T-cell (primary cell): ENCODE measurements at regions not wholly inside any gene's neighbourhood (a gene's known extent, or its start where the extent isn't known, plus 50 kb on each side); places are given as distances from the start of the nearest gene placed in this dataset.
"Not testable (repeated sequence)": the region's sequence is repeated elsewhere in the genome, so short reads cannot be mapped to it uniquely, and the experiment has no call there.

Experiments
- ATAC-seq, 4 experiments: fragments of 200-7000 bp in 3 of 4; fragments of 150-1000 bp in 1 of 4; cut with Tn5 transposase; replicated peaks in 1 of 4; 1 replicate in 3 of 4; 2 replicates in 1 of 4; pipeline ENCODE4 v1.10.0; 2021; ENCODE audit warnings: moderate library complexity in 3 of 4, mild to moderate bottlenecking in 2 of 4, moderate number of reproducible peaks in 1 of 4
- CTCF ChIA-PET, 2 donors: fragments of 300-600 bp; sonication (Branson Sonifier 250); formaldehyde crosslinking; loops; one replicate each; lab custom pipeline; 2022; ENCODE audit warnings: antibody characterized with exemption in 2 of 2; lab: Charles Lee
- POLR2A ChIA-PET, 2 donors: fragments of 300-600 bp; sonication (Branson Sonifier 250); formaldehyde crosslinking; loops; one replicate each; lab custom pipeline; 2022; ENCODE audit warnings: antibody characterized with exemption in 2 of 2; lab: Charles Lee
- DNase-seq, 35 experiments: peaks; one replicate each; pipeline versions ENCODE4 v3.0.0 to v3.0.0-alpha.2; 2013 to 2023
- H3K27ac ChIP-seq: one replicate; pipeline ENCODE4 v1.5.1; 2013; ENCODE audit warnings: low read length
- H3K27me3 ChIP-seq, 2 experiments: replicated peaks in 1 of 2; 1 replicate in 1 of 2; 2 replicates in 1 of 2; pipeline versions ENCODE4 v1.6.1 to v1.7.0; 2013; ENCODE audit warnings: low read length in 1 of 2, mixed read lengths in 1 of 2; ENCODE audit not compliant: control insufficient read depth in 2 of 2, insufficient read depth in 2 of 2; ENCODE audit errors: extremely low read depth in 1 of 2
- H3K36me3 ChIP-seq, 2 donors: 1 replicate in 1 of 2; 2 replicates in 1 of 2; pipeline versions ENCODE4 v1.6.1 to v1.7.0; 2013; ENCODE audit warnings: low read length in 1 of 2; ENCODE audit not compliant: control insufficient read depth in 2 of 2, insufficient read depth in 1 of 2; ENCODE audit errors: extremely low read depth in 1 of 2
- H3K4me1 ChIP-seq, 2 experiments: 1 replicate in 1 of 2; 2 replicates in 1 of 2; pipeline versions ENCODE4 v1.6.1 to v1.7.0; 2013; ENCODE audit warnings: low read length in 2 of 2, mixed read lengths in 1 of 2; ENCODE audit not compliant: insufficient read depth in 2 of 2, control insufficient read depth in 1 of 2; ENCODE audit errors: extremely low read depth in 1 of 2
- H3K4me3 ChIP-seq, 2 donors: 1 replicate in 1 of 2; 2 replicates in 1 of 2; pipeline versions ENCODE4 v1.5.1 to v1.7.0; 2013; ENCODE audit warnings: mild to moderate bottlenecking in 2 of 2, low read length in 1 of 2, moderate library complexity in 1 of 2; ENCODE audit not compliant: control insufficient read depth in 1 of 2; ENCODE audit errors: extremely low read depth in 1 of 2
- H3K9me3 ChIP-seq: 2 replicates; pipeline ENCODE4 v1.7.0; 2013
- H3K27ac Mint-ChIP-seq, 2 donors: one replicate each; pipeline ENCODE4 v1.8.0; 2020 to 2021; ENCODE audit warnings: mild to moderate bottlenecking in 2 of 2, mixed read lengths in 2 of 2
- H3K27me3 Mint-ChIP-seq, 2 donors: one replicate each; pipeline ENCODE4 v1.8.0; 2021 to 2022; ENCODE audit warnings: mixed read lengths in 2 of 2
- H3K36me3 Mint-ChIP-seq: one replicate; pipeline ENCODE4 v1.8.0; 2021; ENCODE audit warnings: mixed read lengths
- H3K4me1 Mint-ChIP-seq, 3 donors: one replicate each; pipeline ENCODE4 v1.8.0; 2020 to 2022; ENCODE audit warnings: mixed read lengths in 3 of 3, mild to moderate bottlenecking in 1 of 3
- H3K4me3 Mint-ChIP-seq, 3 donors: one replicate each; pipeline ENCODE4 v1.8.0; 2020 to 2022; ENCODE audit warnings: mild to moderate bottlenecking in 3 of 3, mixed read lengths in 3 of 3, moderate library complexity in 3 of 3
- H3K9me3 Mint-ChIP-seq, 3 donors: one replicate each; pipeline ENCODE4 v1.8.0; 2020 to 2022; ENCODE audit warnings: mixed read lengths in 3 of 3
- WGBS: methylation state at CpG from one replicate; pipeline ENCODE4 v1.1.5; 2013; ENCODE audit warnings: missing lambda C conversion rate; ENCODE audit not compliant: insufficient coverage; 5-methylcytosine and 5-hydroxymethylcytosine counted together

GRCh38 chr13:62721893-62722292 lies 1306.2 kb upstream of the PCDH20 start:
- Mint-ChIP-seq H3K4me3 (no peak overlapping the region), H3K27me3 (no peaks in the 10 kb centered on the region)
- CTCF ChIA-PET: no interaction called here

DNA sequence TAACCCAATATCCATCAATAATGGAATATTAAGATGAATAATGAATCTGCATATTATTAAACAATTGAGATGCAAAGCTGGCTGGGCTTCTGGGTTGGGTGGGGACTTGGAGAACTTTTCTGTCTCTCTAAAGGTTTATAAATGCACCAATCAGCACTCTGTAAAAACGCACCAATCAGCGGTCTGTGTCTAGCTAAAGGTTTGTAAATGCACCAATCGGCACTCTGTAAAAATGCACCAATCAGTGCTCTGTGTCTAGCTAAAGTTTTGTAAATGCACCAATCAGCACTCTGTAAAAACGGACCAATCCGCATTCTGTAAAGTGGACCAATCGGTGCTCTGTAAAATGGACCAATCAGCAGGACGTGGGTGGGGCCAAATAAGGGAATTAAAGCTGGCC lies 1296.3 kb upstream of the PCDH20 start:
- H3K36me3 Mint-ChIP-seq, H3K27me3 ChIP-seq, H3K36me3 ChIP-seq, H3K4me3 Mint-ChIP-seq, H3K9me3 ChIP-seq, ATAC-seq, H3K4me1 Mint-ChIP-seq, H3K27ac Mint-ChIP-seq, DNase-seq, H3K4me3 ChIP-seq, H3K27me3 Mint-ChIP-seq, H3K4me1 ChIP-seq, POLR2A ChIA-PET, CTCF ChIA-PET, H3K27ac ChIP-seq: not testable (repeated sequence)
- H3K9me3 Mint-ChIP-seq: peaks cover 15 to 37% (median 18%) of the 10 kb centered on the region in 3 donors
- 79% methylated on average over 7 of the region's 7 CpGs for WGBS

More at GRCh38 chr13:62721893-62722292, 1306.2 kb upstream of the PCDH20 start:
- Histone ChIP-seq H3K4me1 (no peaks in the 10 kb centered on the region), H3K4me3 (no peak overlapping the region), H3K9me3 (no peaks in the 10 kb centered on the region), H3K27ac (no peak overlapping the region), H3K36me3 (no peaks in the 10 kb centered on the region), H3K27me3 (no peaks in the 10 kb centered on the region)
- H3K27ac Mint-ChIP-seq: no peak overlapping the region
- H3K4me1 Mint-ChIP-seq: no peaks in the 10 kb centered on the region
- DNase-seq (no peak), ATAC-seq (no peak)
- H3K9me3 Mint-ChIP-seq: peaks cover 8 to 22% (median 19%) of the 10 kb centered on the region in 3 donors
- H3K36me3 Mint-ChIP-seq: no peaks in the 10 kb centered on the region
- 100% methylated on average over 1 of the region's 4 CpGs for WGBS
- POLR2A ChIA-PET: no interaction called here

DNA sequence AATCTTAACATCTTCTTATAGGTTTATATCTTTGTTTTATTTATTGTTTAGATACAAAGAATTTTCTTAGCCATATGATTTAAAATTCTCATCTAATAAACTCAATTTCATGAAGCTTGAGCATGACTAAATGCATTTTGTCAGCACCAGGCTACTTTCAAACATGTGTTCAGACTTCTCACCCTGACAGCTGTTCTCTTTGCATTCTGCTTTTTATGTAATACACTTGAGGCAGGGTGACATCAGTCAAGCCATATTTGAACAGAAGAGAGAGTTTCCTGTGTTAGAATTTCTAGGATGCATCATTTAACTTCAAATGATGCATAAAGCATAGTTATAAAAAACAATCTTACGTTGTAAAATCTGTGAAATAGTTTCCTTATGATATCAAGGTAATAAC lies 1295.1 kb upstream of the PCDH20 start:
- no CpG with 5 or more reads among the region's 1 CpG for WGBS

GRCh38 chr13:62706048-62706447 lies 1290.4 kb upstream of the PCDH20 start:
- H3K4me3 Mint-ChIP-seq: no peak overlapping the region
- peaks cover 4 to 16% (median 4%) of the 10 kb centered on the region in 3 donors for H3K9me3 Mint-ChIP-seq
- H3K36me3 Mint-ChIP-seq: no peaks in the 10 kb centered on the region
- Histone ChIP-seq H3K36me3 (no peaks in the 10 kb centered on the region), H3K27me3 (no peaks in the 10 kb centered on the region), H3K4me3 (no peak overlapping the region), H3K9me3 (no peaks in the 10 kb centered on the region), H3K4me1 (no peaks in the 10 kb centered on the region), H3K27ac (no peak overlapping the region)
- H3K27ac Mint-ChIP-seq: no peak overlapping the region
- CTCF ChIA-PET: no interaction called here
- POLR2A ChIA-PET: no interaction called here
- no peaks in the 10 kb centered on the region for H3K27me3 Mint-ChIP-seq
- ATAC-seq (no peak), DNase-seq (no peak)
- no CpG with 5 or more reads among the region's 3 CpGs for WGBS
- H3K4me1 Mint-ChIP-seq: no peaks in the 10 kb centered on the region

More for the DNA sequence above, 1295.1 kb upstream of the PCDH20 start:
- Mint-ChIP-seq H3K4me3 (no peak overlapping the region), H3K36me3 (no peaks in the 10 kb centered on the region), H3K27ac (no peak overlapping the region), H3K4me1 (no peaks in the 10 kb centered on the region), H3K27me3 (no peaks in the 10 kb centered on the region), H3K9me3 (peaks cover 8 to 32% (median 18%) of the 10 kb centered on the region in 3 donors)
- Histone ChIP-seq H3K27ac (no peak overlapping the region), H3K36me3 (no peaks in the 10 kb centered on the region), H3K9me3 (no peaks in the 10 kb centered on the region), H3K27me3 (no peaks in the 10 kb centered on the region), H3K4me1 (no peaks in the 10 kb centered on the region), H3K4me3 (no peak overlapping the region)
- ChIA-PET CTCF (no interaction called here), POLR2A (no interaction called here)
- no peak for ATAC-seq
- no peak for DNase-seq

GRCh38 chr13:62704875-62705274 lies 1289.2 kb upstream of the PCDH20 start:
- CTCF ChIA-PET: interaction anchor here (0.6 to 1.0 kb wide), 2 partner anchors 10 to 20 kb away, joined by 3 to 5 read pairs; no protein-coding TSS in a partner anchor
- Histone ChIP-seq H3K4me1 (no peaks in the 10 kb centered on the region), H3K4me3 (no peak overlapping the region), H3K27me3 (no peaks in the 10 kb centered on the region), H3K9me3 (no peaks in the 10 kb centered on the region), H3K36me3 (no peaks in the 10 kb centered on the region), H3K27ac (no peak overlapping the region)
- no peak overlapping the region for H3K27ac Mint-ChIP-seq
- no peaks in the 10 kb centered on the region for H3K36me3 Mint-ChIP-seq
- POLR2A ChIA-PET: no interaction called here
- no peaks in the 10 kb centered on the region for H3K27me3 Mint-ChIP-seq
- H3K4me1 Mint-ChIP-seq: no peaks in the 10 kb centered on the region
- ATAC-seq (no peak), DNase-seq (no peak)
- no peak overlapping the region for H3K4me3 Mint-ChIP-seq
- H3K9me3 Mint-ChIP-seq: peaks cover 2 to 16% (median 4%) of the 10 kb centered on the region in 3 donors

DNA sequence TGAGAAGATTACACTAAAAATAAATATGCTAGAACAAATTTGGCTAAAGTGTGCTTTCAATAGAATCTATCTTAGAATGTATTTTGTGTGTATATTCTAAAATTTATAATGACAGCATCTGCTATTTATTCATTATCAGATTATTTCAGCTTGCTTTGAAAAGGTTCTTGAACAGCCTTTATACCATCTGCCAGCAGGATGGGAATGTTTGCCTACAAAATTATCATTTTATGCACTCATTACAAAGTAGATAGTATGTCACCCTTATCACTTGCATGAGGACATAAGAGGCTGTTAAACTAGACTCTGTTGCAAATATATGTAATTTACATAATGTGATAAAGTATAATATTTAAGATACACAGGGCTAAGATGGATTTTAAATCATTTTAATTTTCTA lies 1286.9 kb upstream of the PCDH20 start:
- DNase-seq (no peak), ATAC-seq (no peak)
- Histone ChIP-seq H3K36me3 (no peaks in the 10 kb centered on the region), H3K4me3 (no peak overlapping the region), H3K9me3 (no peaks in the 10 kb centered on the region), H3K4me1 (no peaks in the 10 kb centered on the region), H3K27me3 (no peaks in the 10 kb centered on the region), H3K27ac (no peak overlapping the region)
- H3K27ac Mint-ChIP-seq: no peak overlapping the region
- no peak overlapping the region for H3K4me3 Mint-ChIP-seq
- no peaks in the 10 kb centered on the region for H3K36me3 Mint-ChIP-seq
- H3K4me1 Mint-ChIP-seq: no peaks in the 10 kb centered on the region
- ChIA-PET POLR2A (no interaction called here), CTCF (no interaction called here)
- H3K27me3 Mint-ChIP-seq: no peaks in the 10 kb centered on the region
- H3K9me3 Mint-ChIP-seq: peaks cover 0 to 13% (median 0%) of the 10 kb centered on the region in 3 donors

- H3K36me3 ChIP-seq: no peaks in the 10 kb centered on the region
- H3K27me3 ChIP-seq: no peaks in the 10 kb centered on the region
- Mint-ChIP-seq H3K9me3 (peaks cover 0 to 8% (median 7%) of the 10 kb centered on the region in 3 donors), H3K27ac (no peak overlapping the region), H3K4me1 (no peaks in the 10 kb centered on the region), H3K36me3 (no peaks in the 10 kb centered on the region), H3K4me3 (no peak overlapping the region), H3K27me3 (no peaks in the 10 kb centered on the region)
- no peak overlapping the region for H3K27ac ChIP-seq
- no peak for ATAC-seq
- ChIA-PET CTCF (no interaction called here), POLR2A (no interaction called here)
- H3K9me3 ChIP-seq: no peaks in the 10 kb centered on the region
- no peak overlapping the region for H3K4me3 ChIP-seq
- no CpG with 5 or more reads among the region's 1 CpG for WGBS
- DNase-seq: no peak
- no peaks in the 10 kb centered on the region for H3K4me1 ChIP-seq
Measured at GRCh38 chr13:62697701-62698100, 1282.1 kb upstream of the PCDH20 start.
